BJ (cell line): ENCODE measurements at regions not wholly inside any gene's neighbourhood (a gene's known extent, or its start where the extent isn't known, plus 50 kb on each side); places are given as distances from the start of the nearest gene placed in this dataset.

ENCODE experiments used
- CTCF ChIA-PET: fragments of 350-600 bp; formaldehyde crosslinking; extraction: SDS; loops from one replicate; lab custom pipeline; 2021; ENCODE audit warnings: antibody characterized with exemption, inconsistent platforms; lab: Yijun Ruan, JAX
- POLR2A ChIA-PET: fragments of 300-600 bp; sonication (Branson Sonifier 250); formaldehyde crosslinking; extraction: SDS; loops from one replicate; lab custom pipeline; 2021; ENCODE audit warnings: antibody characterized with exemption; lab: Charles Lee
- DNase-seq: peaks from one replicate; pipeline ENCODE4 v3.0.0-alpha.2; 2011; ENCODE audit warnings: low read depth
- H3K27me3 ChIP-seq: 2 replicates; pipeline ENCODE4 v1.6.0; 2011; ENCODE audit warnings: low read length; ENCODE audit not compliant: control insufficient read depth, insufficient read depth
- H3K36me3 ChIP-seq: 2 replicates; pipeline ENCODE4 v1.5.1; 2011; ENCODE audit warnings: low read length; ENCODE audit not compliant: control insufficient read depth, insufficient read depth
- H3K4me3 ChIP-seq: 2 replicates; pipeline ENCODE4 v1.5.1; 2011; ENCODE audit warnings: low read depth, mild to moderate bottlenecking, control low read depth, low read length
- TF ChIP-seq, protein P1 (sequence below): IDR thresholded peaks from 2 replicates; pipeline ENCODE4 v1.5.1; 2011; ENCODE audit warnings: low read depth, mild to moderate bottlenecking, control low read depth, inconsistent platforms, low read length, moderate library complexity; ENCODE audit not compliant: insufficient read depth

DNA sequence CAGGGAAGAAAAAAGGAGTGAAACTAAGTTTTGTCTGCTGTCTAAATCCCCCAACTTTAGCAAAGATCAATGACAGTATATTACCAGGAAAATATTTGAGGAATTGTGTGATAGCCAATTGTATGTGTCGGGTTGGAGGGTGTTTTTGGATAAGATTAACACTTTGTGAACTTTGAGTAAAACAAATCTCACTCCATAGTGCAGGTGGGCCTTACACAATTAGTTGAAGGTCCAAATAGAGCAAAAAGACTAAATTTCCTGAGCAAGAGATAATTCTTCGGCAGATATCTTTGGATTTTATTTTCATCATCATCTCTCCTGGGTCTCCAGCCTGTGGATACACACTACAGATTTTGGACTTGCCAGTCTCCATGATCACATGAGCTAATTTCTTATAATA, 152.8 kb upstream of the CWC22 start:
- no peak overlapping the region for H3K4me3 ChIP-seq
- no peak for DNase-seq
- ChIA-PET POLR2A (no interaction called here), CTCF (no interaction called here)
- TF ChIP-seq, protein P1, sequence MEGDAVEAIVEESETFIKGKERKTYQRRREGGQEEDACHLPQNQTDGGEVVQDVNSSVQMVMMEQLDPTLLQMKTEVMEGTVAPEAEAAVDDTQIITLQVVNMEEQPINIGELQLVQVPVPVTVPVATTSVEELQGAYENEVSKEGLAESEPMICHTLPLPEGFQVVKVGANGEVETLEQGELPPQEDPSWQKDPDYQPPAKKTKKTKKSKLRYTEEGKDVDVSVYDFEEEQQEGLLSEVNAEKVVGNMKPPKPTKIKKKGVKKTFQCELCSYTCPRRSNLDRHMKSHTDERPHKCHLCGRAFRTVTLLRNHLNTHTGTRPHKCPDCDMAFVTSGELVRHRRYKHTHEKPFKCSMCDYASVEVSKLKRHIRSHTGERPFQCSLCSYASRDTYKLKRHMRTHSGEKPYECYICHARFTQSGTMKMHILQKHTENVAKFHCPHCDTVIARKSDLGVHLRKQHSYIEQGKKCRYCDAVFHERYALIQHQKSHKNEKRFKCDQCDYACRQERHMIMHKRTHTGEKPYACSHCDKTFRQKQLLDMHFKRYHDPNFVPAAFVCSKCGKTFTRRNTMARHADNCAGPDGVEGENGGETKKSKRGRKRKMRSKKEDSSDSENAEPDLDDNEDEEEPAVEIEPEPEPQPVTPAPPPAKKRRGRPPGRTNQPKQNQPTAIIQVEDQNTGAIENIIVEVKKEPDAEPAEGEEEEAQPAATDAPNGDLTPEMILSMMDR, result no peak
- no peaks in the 10 kb centered on the region for H3K27me3 ChIP-seq
- H3K36me3 ChIP-seq, result no peaks in the 10 kb centered on the region

DNA sequence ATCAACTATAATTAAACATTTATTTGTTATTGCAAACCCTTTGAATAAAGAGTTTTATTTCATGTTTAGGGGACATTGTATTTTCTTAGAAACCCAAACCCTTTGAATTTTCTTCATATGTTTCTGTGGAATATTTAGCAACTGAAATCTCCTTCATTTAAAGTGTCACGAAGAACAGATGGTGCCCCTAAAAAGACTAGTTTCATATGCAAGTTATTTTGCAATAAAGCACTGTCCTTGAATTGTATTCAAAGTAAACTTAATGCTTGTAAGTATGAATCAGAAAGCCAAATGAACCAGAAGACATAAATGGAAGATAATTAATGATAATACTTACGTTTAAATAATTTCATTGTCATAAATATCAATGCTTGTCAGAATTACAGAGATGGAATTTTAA, 151.9 kb upstream of the CWC22 start:
- DNase-seq, result no peak
- Histone ChIP-seq H3K36me3 (no peaks in the 10 kb centered on the region), H3K27me3 (no peaks in the 10 kb centered on the region), H3K4me3 (no peak overlapping the region)
- TF ChIP-seq, protein P1, result no peak
- POLR2A ChIA-PET, result no interaction called here
- CTCF ChIA-PET, result no interaction called here

DNA sequence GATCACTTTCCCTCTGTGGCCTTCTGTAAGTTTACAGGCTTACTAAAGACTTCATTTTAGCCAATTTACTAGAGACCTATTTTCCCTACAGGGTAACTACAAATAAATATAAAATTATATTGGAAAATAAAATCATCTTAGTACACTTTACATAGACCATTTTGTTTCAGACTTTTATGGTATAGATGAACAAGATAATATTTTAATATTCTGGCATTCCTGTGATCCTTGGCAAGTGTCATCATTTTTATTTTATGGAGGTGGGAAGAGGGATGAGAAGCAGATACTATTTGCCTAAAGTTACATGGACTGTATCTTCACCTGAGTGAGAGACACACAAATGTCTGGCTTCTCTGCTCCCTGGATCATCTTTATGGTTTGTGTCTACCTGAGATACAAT, 149.6 kb upstream of the CWC22 start:
- TF ChIP-seq, protein P1, result no peak
- no peaks in the 10 kb centered on the region for H3K27me3 ChIP-seq
- H3K36me3 ChIP-seq, result no peaks in the 10 kb centered on the region
- ChIA-PET POLR2A (no interaction called here), CTCF (no interaction called here)
- H3K4me3 ChIP-seq, result no peak overlapping the region
- no peak for DNase-seq

DNA sequence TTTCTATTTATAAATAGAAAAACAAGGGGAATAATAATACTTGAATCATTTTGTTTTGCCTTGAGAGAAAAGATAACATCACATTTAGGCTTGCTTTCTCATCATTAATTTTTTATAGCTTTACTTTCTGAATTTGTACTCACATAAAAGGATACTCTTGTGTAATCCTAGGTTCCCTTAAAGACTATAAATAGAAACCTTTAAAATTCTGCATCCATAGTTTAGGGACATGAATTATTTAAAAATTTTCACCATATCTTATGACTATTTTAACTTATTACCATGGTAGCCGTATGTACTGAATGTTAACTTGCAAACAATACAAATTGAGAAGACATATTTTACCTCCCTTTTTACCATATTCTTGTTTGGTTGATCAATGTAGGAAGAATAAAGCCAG, 143.5 kb upstream of the CWC22 start:
- ChIA-PET CTCF (no interaction called here), POLR2A (no interaction called here)
- no peak for DNase-seq
- TF ChIP-seq, protein P1, result no peak
- Histone ChIP-seq H3K27me3 (no peaks in the 10 kb centered on the region), H3K4me3 (no peak overlapping the region), H3K36me3 (no peaks in the 10 kb centered on the region)

DNA sequence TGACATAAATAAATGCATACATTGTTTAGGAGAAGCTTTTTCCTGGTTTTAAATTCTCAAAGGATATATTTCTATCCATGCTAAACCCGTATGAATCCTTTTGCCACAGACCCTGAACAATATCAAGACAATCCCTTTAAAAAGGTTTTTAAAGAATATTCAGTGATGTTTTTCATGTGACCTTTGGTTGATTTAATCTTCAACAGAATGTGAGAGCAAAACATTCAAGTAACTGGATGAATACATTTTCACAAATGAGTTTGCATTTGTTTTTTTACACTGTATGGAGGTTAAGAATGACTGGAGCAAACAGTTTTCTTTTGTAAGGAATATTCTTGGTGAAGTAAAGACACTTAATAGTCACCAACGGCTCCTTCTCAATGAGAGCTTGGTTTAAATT, 139.4 kb upstream of the CWC22 start:
- H3K36me3 ChIP-seq, result no peaks in the 10 kb centered on the region
- H3K4me3 ChIP-seq, result no peak overlapping the region
- CTCF ChIA-PET, result interaction anchor here (1.2 kb wide), 1 partner anchor 13 kb away, joined by 3 read pairs; no protein-coding TSS in a partner anchor
- POLR2A ChIA-PET, result no interaction called here
- TF ChIP-seq, protein P1, result no peak
- no peaks in the 10 kb centered on the region for H3K27me3 ChIP-seq
- DNase-seq, result no peak
